B cell (primary cell): ENCODE measurements at regions not wholly inside any gene's neighbourhood (a gene's known extent, or its start where the extent isn't known, plus 50 kb on each side); places are given as distances from the start of the nearest gene placed in this dataset.

Experiments used
- ATAC-seq: fragments of 200-7000 bp; cut with Tn5 transposase; one replicate; pipeline ENCODE4 v1.10.0; 2021; ENCODE audit warnings: low read depth, mild to moderate bottlenecking, moderate number of reproducible peaks, moderate library complexity
- CTCF ChIA-PET: fragments of 350-600 bp; sonication (Branson Sonifier 250); formaldehyde crosslinking; loops from one replicate; lab custom pipeline; 2021; ENCODE audit warnings: antibody characterized with exemption, inconsistent platforms; lab: Charles Lee
- POLR2A ChIA-PET: fragments of 350-600 bp; sonication (Branson Sonifier 250); formaldehyde crosslinking; loops from one replicate; lab custom pipeline; 2021; ENCODE audit warnings: antibody characterized with exemption; lab: Charles Lee
- DNase-seq: peaks from one replicate; pipeline ENCODE4 v3.0.0; 2013
- H2AFZ ChIP-seq: 2 replicates; pipeline ENCODE4 v1.6.1; 2012; ENCODE audit warnings: mild to moderate bottlenecking, low read depth, low read length; ENCODE audit not compliant: insufficient read depth, poor library complexity, severe bottlenecking
- H3K27ac ChIP-seq, 2 donors: 1 replicate in 1 of 2; 2 replicates in 1 of 2; pipeline ENCODE4 v1.5.1; 2012 to 2013; ENCODE audit warnings: low read length in 2 of 2, mild to moderate bottlenecking in 2 of 2, moderate library complexity in 1 of 2
- H3K27me3 ChIP-seq, 4 experiments: fragments of 200-600 bp in 1 of 4; sonication (generic) in 1 of 4; replicated peaks in 1 of 4; 1 replicate in 2 of 4; 2 replicates in 2 of 4; pipeline versions ENCODE4 v1.6.1 to v1.7.0; 2013 to 2016; ENCODE audit warnings: low read length in 3 of 4, mild to moderate bottlenecking in 2 of 4, mixed read lengths in 1 of 4, moderate library complexity in 1 of 4; ENCODE audit not compliant: insufficient read depth in 4 of 4, control insufficient read depth in 3 of 4; ENCODE audit errors: control extremely low read depth in 1 of 4
- H3K36me3 ChIP-seq, 2 experiments: replicated peaks in 1 of 2; 1 replicate in 1 of 2; 2 replicates in 1 of 2; pipeline versions ENCODE4 v1.6.1 to v1.7.1; 2013; ENCODE audit warnings: low read length in 1 of 2; ENCODE audit not compliant: insufficient read depth in 2 of 2, control insufficient read depth in 1 of 2; ENCODE audit errors: control extremely low read depth in 1 of 2, extremely low read depth in 1 of 2
- H3K4me1 ChIP-seq, 2 donors: fragments of 200-600 bp in 1 of 2; sonication (generic) in 1 of 2; 1 replicate in 1 of 2; 2 replicates in 1 of 2; pipeline versions ENCODE4 v1.5.1 to v1.6.1; 2013 to 2017; ENCODE audit warnings: low read length in 2 of 2; ENCODE audit not compliant: control insufficient read depth in 2 of 2, insufficient read depth in 2 of 2
- H3K4me2 ChIP-seq: replicated peaks from 2 replicates; pipeline ENCODE3; 2012; ENCODE audit warnings: mild to moderate bottlenecking, low read depth, low read length; ENCODE audit not compliant: poor library complexity, severe bottlenecking
- H3K4me3 ChIP-seq, 5 experiments: fragments of 200-600 bp in 1 of 5; sonication (generic) in 1 of 5; 1 replicate in 3 of 5; 2 replicates in 2 of 5; pipeline versions ENCODE4 v1.5.1 to v1.7.0; 2011 to 2016; ENCODE audit warnings: low read length in 4 of 5, mild to moderate bottlenecking in 4 of 5, low read depth in 2 of 5, control low read depth in 1 of 5, moderate library complexity in 1 of 5; ENCODE audit not compliant: insufficient read depth in 1 of 5; ENCODE audit errors: control extremely low read depth in 1 of 5, extremely low read depth in 1 of 5
- H3K79me2 ChIP-seq: fragments of 200-600 bp; sonication (generic); one replicate; pipeline ENCODE4 v1.6.0; 2016; ENCODE audit warnings: low read length; ENCODE audit not compliant: control insufficient read depth, insufficient read depth
- H3K9ac ChIP-seq: fragments of 200-600 bp; sonication (generic); 2 replicates; pipeline ENCODE4 v1.6.1; 2017; ENCODE audit warnings: mild to moderate bottlenecking, low read length, moderate library complexity
- H3K9me3 ChIP-seq, 3 donors: one replicate each; pipeline versions ENCODE4 v1.6.1 to v1.7.1; 2013; ENCODE audit warnings: low read length in 2 of 3; ENCODE audit not compliant: control insufficient read depth in 2 of 3, insufficient read depth in 1 of 3; ENCODE audit errors: control extremely low read depth in 1 of 3
- H4K20me1 ChIP-seq: 2 replicates; pipeline ENCODE4 v1.6.0; 2012; ENCODE audit warnings: mild to moderate bottlenecking, low read length; ENCODE audit not compliant: insufficient read depth, control insufficient read depth, poor library complexity, severe bottlenecking
- H3K27ac Mint-ChIP-seq: one replicate; pipeline ENCODE4 v1.8.0; 2021; ENCODE audit warnings: mixed read lengths
- H3K27me3 Mint-ChIP-seq: one replicate; pipeline ENCODE4 v1.8.0; 2021; ENCODE audit warnings: mixed read lengths
- H3K4me1 Mint-ChIP-seq: one replicate; pipeline ENCODE4 v1.8.0; 2021; ENCODE audit warnings: mixed read lengths
- H3K4me3 Mint-ChIP-seq: one replicate; pipeline ENCODE4 v1.8.0; 2021; ENCODE audit warnings: mixed read lengths
- H3K9me3 Mint-ChIP-seq: one replicate; pipeline ENCODE4 v1.8.0; 2022; ENCODE audit warnings: mixed read lengths; ENCODE audit not compliant: insufficient read depth
- EZH2 ChIP-seq: IDR thresholded peaks from 2 replicates; pipeline ENCODE4 v1.6.1; 2012; ENCODE audit warnings: borderline replicate concordance, low read depth, mild to moderate bottlenecking, moderate library complexity, low read length; ENCODE audit not compliant: insufficient read depth, poor library complexity, severe bottlenecking
- WGBS: methylation state at CpG from one replicate; pipeline ENCODE4 v1.1.5; 2013; ENCODE audit warnings: missing lambda C conversion rate; ENCODE audit not compliant: insufficient coverage; 5-methylcytosine and 5-hydroxymethylcytosine counted together
- intact Hi-C: fragments of 100-400 bp; cut with micrococcal nuclease; formaldehyde crosslinking; loops from one replicate; pipeline ENCODE4 v1.10.0; 2022
- TF ChIP-seq, protein P1 (sequence below): fragments of 200-600 bp; IDR thresholded peaks from one replicate; pipeline ENCODE4 v1.8.0; 2022; ENCODE audit warnings: antibody characterized with exemption, mild to moderate bottlenecking

GRCh38 chr9:92188969-92189781, 74.0 kb upstream of the SPTLC1 start:
- Mint-ChIP-seq H3K4me3 (no peak overlapping the region), H3K4me1 (no peaks in the 10 kb centered on the region), H3K27me3 (peaks cover 23% of the 10 kb centered on the region), H3K27ac (no peak overlapping the region), H3K9me3 (no peaks in the 10 kb centered on the region)
- Histone ChIP-seq H3K36me3 (no peaks in the 10 kb centered on the region), H3K9me3 (no peaks in the 10 kb centered on the region), H3K27ac (no peak overlapping the region), H3K27me3 (peaks cover 0 to 3% (median 0%) of the 10 kb centered on the region in 4 experiments), H3K9ac (no peak overlapping the region), H3K4me2 (no peak overlapping the region), H4K20me1 (no peaks in the 10 kb centered on the region), H3K4me3 (no peak overlapping the region), H3K4me1 (no peaks in the 10 kb centered on the region), H2AFZ (no peak overlapping the region), H3K79me2 (no peaks in the 10 kb centered on the region)
- ChIA-PET CTCF (no interaction called here), POLR2A (no interaction called here)
- TF ChIP-seq, protein P1, sequence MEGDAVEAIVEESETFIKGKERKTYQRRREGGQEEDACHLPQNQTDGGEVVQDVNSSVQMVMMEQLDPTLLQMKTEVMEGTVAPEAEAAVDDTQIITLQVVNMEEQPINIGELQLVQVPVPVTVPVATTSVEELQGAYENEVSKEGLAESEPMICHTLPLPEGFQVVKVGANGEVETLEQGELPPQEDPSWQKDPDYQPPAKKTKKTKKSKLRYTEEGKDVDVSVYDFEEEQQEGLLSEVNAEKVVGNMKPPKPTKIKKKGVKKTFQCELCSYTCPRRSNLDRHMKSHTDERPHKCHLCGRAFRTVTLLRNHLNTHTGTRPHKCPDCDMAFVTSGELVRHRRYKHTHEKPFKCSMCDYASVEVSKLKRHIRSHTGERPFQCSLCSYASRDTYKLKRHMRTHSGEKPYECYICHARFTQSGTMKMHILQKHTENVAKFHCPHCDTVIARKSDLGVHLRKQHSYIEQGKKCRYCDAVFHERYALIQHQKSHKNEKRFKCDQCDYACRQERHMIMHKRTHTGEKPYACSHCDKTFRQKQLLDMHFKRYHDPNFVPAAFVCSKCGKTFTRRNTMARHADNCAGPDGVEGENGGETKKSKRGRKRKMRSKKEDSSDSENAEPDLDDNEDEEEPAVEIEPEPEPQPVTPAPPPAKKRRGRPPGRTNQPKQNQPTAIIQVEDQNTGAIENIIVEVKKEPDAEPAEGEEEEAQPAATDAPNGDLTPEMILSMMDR, result no peak
- no peak for TF ChIP-seq EZH2
- whole genome bisulfite sequencing, result 85% methylated on average over 13 of the region's 25 CpGs
- ATAC-seq (no peak), DNase-seq (no peak)
- intact Hi-C loops, result no loop called here

DNA sequence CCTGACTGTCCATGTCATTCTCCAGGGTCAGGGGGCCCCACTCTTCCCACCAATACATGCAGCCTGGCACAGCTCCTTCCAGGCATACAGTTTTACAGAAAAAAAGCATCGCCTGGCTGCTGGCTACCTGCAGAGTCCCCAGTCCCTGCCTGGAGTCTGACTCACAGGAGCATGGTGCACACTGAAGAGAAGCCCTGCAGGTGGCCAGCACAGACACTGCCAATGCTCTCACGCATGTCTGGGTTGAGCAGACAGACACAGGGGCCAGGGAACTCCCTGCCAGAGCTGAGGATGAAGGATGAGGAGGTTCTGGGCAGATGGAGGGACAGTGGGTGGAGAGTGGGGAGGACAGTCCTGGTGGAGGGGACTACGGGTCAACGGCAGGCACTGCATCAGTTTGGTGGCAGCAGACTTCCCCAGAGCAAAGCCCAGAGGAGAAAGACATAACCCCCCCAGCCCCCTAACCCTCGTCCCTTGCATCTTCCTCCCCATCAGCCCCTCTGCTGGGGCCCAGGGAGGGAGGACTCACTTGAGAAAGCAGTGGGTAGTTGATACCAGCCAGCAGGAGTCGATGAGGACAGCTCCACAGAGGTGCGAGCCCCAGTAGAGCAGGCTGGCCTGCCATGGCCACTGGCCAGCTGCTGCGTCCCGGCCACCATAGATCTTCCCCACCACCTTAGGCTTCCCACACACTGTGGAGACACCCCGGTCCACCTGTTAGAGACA, 72.9 kb upstream of the SPTLC1 start:
- H3K27me3 ChIP-seq, result peaks cover 0 to 3% (median 0%) of the 10 kb centered on the region in 4 experiments
- Mint-ChIP-seq H3K4me1 (no peaks in the 10 kb centered on the region), H3K27me3 (peaks cover 24% of the 10 kb centered on the region), H3K9me3 (no peaks in the 10 kb centered on the region), H3K4me3 (no peak overlapping the region), H3K27ac (no peak overlapping the region)
- H3K4me3 ChIP-seq, result no peak overlapping the region
- ChIA-PET CTCF (no interaction called here), POLR2A (no interaction called here)
- intact Hi-C loops, result no loop called here
- no peak overlapping the region for H3K27ac ChIP-seq
- TF ChIP-seq, protein P1, result no peak
- TF ChIP-seq EZH2, result no peak
- no peak for DNase-seq
- no peaks in the 10 kb centered on the region for H3K4me1 ChIP-seq
- H2AFZ ChIP-seq, result no peak overlapping the region
- 93% methylated on average over 5 of the region's 10 CpGs for WGBS
- no peak overlapping the region for H3K9ac ChIP-seq
- no peaks in the 10 kb centered on the region for H3K36me3 ChIP-seq
- no peak overlapping the region for H3K4me2 ChIP-seq
- ATAC-seq, result no peak
- no peaks in the 10 kb centered on the region for H3K9me3 ChIP-seq
- no peaks in the 10 kb centered on the region for H3K79me2 ChIP-seq
- no peaks in the 10 kb centered on the region for H4K20me1 ChIP-seq
